Neural cell (in vitro differentiated cells): ENCODE measurements at regions not wholly inside any gene's neighbourhood (a gene's known extent, or its start where the extent isn't known, plus 50 kb on each side); places are given as distances from the start of the nearest gene placed in this dataset.

Experiments used
- H2AFZ ChIP-seq: fragments of 200-600, 300-800 bp; sonication (generic), shearing (Covaris generic); 2 replicates; pipeline ENCODE4 v1.6.0; 2014; ENCODE audit warnings: low read depth, mild to moderate bottlenecking, antibody characterized with exemption, low read length, moderate library complexity
- H3F3A ChIP-seq: fragments of 200-600 bp; shearing (Covaris generic); 2 replicates; pipeline ENCODE4 v1.6.1; 2016; ENCODE audit warnings: mild to moderate bottlenecking, moderate library complexity, mixed read lengths, antibody characterized with exemption, low read length; ENCODE audit not compliant: insufficient read depth, poor library complexity, severe bottlenecking
- H3K27ac ChIP-seq: fragments of 200-600, 300-800 bp; sonication (generic), shearing (Covaris generic); 2 replicates; pipeline ENCODE4 v1.5.1; 2014; ENCODE audit warnings: mild to moderate bottlenecking, low read length, moderate library complexity
- H3K27me3 ChIP-seq: fragments of 300-800, 200-600 bp; sonication (generic), shearing (Covaris generic); 2 replicates; pipeline ENCODE4 v1.6.0; 2014; ENCODE audit warnings: mild to moderate bottlenecking, low read depth, low read length, moderate library complexity; ENCODE audit not compliant: insufficient read depth
- H3K36me3 ChIP-seq: fragments of 300-800, 200-600 bp; sonication (generic), shearing (Covaris generic); 2 replicates; pipeline ENCODE4 v1.5.1; 2014; ENCODE audit warnings: mild to moderate bottlenecking, antibody characterized with exemption, low read length, moderate library complexity; ENCODE audit not compliant: insufficient read depth
- H3K4me2 ChIP-seq: fragments of 300-800, 200-600 bp; sonication (generic), shearing (Covaris generic); 2 replicates; pipeline ENCODE4 v1.6.0; 2014; ENCODE audit warnings: mild to moderate bottlenecking, low read length
- H3K4me3 ChIP-seq: fragments of 300-800, 200-600 bp; sonication (generic), shearing (Covaris generic); 2 replicates; pipeline ENCODE4 v1.5.1; 2014; ENCODE audit warnings: mild to moderate bottlenecking, low read length, moderate library complexity
- H3K79me2 ChIP-seq: fragments of 200-600 bp; shearing (Covaris generic); replicated peaks from 2 replicates; pipeline ENCODE4 v1.6.0; 2014; ENCODE audit warnings: mild to moderate bottlenecking, low read length, moderate library complexity; ENCODE audit not compliant: insufficient read depth
- H3K9ac ChIP-seq: fragments of 300-800, 200-600 bp; sonication (generic), shearing (Covaris generic); 2 replicates; pipeline ENCODE4 v1.6.1; 2016; ENCODE audit warnings: mild to moderate bottlenecking, low read length, mixed read lengths
- H3K9me2 ChIP-seq: fragments of 200-600 bp; shearing (Covaris generic); 2 replicates; pipeline ENCODE4 v1.6.1; 2016; ENCODE audit warnings: mild to moderate bottlenecking, low read length, mixed read lengths; ENCODE audit not compliant: insufficient read depth
- H3K9me3 ChIP-seq: fragments of 200-600, 300-800 bp; sonication (generic), shearing (Covaris generic); 2 replicates; pipeline ENCODE4 v1.6.1; 2016; ENCODE audit warnings: mild to moderate bottlenecking, mixed run types, low read length, moderate library complexity, mixed read lengths
- H4K20me1 ChIP-seq: fragments of 200-600 bp; shearing (Covaris generic); 2 replicates; pipeline ENCODE4 v1.6.1; 2016; ENCODE audit warnings: mild to moderate bottlenecking, mixed run types; ENCODE audit not compliant: insufficient read depth
- EP300 ChIP-seq: fragments of 450-650 bp; conservative IDR thresholded peaks from 2 replicates; pipeline ENCODE4 v1.6.1; 2014; ENCODE audit warnings: antibody characterized with exemption, mild to moderate bottlenecking, moderate library complexity; ENCODE audit not compliant: poor library complexity, severe bottlenecking
- EZH2 ChIP-seq: fragments of 200-600, 300-800 bp; shearing (Covaris generic), sonication (generic); IDR thresholded peaks from 2 replicates; pipeline ENCODE4 v1.6.1; 2014; ENCODE audit warnings: antibody characterized with exemption, low read length, borderline replicate concordance, mild to moderate bottlenecking; ENCODE audit not compliant: insufficient read depth, poor library complexity, severe bottlenecking
- MXI1 ChIP-seq: fragments of 450-650 bp; conservative IDR thresholded peaks from 2 replicates; pipeline ENCODE4 v1.6.1; 2014; ENCODE audit warnings: antibody characterized with exemption, mild to moderate bottlenecking; ENCODE audit not compliant: poor library complexity, severe bottlenecking
- POLR2AphosphoS5 ChIP-seq: IDR thresholded peaks from 2 replicates; pipeline ENCODE4 v1.6.1; 2012
- RAD21 ChIP-seq: fragments of 450-650 bp; conservative IDR thresholded peaks from 2 replicates; pipeline ENCODE4 v1.6.1; 2014; ENCODE audit warnings: antibody characterized with exemption, mild to moderate bottlenecking, moderate library complexity
- SMC3 ChIP-seq: fragments of 450-650 bp; conservative IDR thresholded peaks from 2 replicates; pipeline ENCODE4 v1.6.1; 2014; ENCODE audit warnings: antibody characterized with exemption, mild to moderate bottlenecking, moderate library complexity; ENCODE audit not compliant: poor library complexity
- TAF1 ChIP-seq: IDR thresholded peaks from 2 replicates; pipeline ENCODE4 v1.6.1; 2012; ENCODE audit warnings: low read depth
- TF ChIP-seq, protein P1 (sequence below): fragments of 450-650 bp; IDR thresholded peaks from 2 replicates; pipeline ENCODE4 v1.5.1; 2014; ENCODE audit warnings: antibody characterized with exemption, mild to moderate bottlenecking, moderate library complexity; ENCODE audit not compliant: poor library complexity, severe bottlenecking
- TF ChIP-seq, protein P2 (sequence below): IDR thresholded peaks from 2 replicates; pipeline ENCODE4 v1.6.1; 2012; ENCODE audit warnings: borderline replicate concordance

DNA sequence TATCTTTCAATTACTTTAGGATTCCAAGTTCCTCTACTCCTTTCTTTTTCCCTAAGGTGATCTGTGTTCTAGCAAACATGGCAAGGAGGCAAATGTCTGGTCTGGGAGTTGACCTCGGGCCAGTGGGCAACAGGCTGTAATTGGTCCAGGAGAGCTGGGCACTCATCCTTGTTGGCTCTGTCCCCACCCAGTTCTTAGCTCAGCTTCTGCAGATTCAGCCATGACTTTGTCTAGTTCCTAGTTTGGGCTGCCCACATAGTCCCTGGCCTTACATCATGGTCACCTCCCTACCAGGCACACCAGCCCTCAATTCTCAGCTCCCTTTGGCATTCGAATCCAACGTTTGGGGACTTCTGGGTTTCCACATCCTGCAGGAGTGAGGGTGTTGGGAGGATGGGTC lies 92.1 kb upstream of the DAP start:
- no peaks in the 10 kb centered on the region for H3F3A ChIP-seq
- no peak for TF ChIP-seq TAF1
- TF ChIP-seq MXI1: no peak
- TF ChIP-seq, protein P1, sequence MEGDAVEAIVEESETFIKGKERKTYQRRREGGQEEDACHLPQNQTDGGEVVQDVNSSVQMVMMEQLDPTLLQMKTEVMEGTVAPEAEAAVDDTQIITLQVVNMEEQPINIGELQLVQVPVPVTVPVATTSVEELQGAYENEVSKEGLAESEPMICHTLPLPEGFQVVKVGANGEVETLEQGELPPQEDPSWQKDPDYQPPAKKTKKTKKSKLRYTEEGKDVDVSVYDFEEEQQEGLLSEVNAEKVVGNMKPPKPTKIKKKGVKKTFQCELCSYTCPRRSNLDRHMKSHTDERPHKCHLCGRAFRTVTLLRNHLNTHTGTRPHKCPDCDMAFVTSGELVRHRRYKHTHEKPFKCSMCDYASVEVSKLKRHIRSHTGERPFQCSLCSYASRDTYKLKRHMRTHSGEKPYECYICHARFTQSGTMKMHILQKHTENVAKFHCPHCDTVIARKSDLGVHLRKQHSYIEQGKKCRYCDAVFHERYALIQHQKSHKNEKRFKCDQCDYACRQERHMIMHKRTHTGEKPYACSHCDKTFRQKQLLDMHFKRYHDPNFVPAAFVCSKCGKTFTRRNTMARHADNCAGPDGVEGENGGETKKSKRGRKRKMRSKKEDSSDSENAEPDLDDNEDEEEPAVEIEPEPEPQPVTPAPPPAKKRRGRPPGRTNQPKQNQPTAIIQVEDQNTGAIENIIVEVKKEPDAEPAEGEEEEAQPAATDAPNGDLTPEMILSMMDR: no peak
- TF ChIP-seq RAD21: no peak
- no peak for TF ChIP-seq SMC3
- no peak for TF ChIP-seq POLR2AphosphoS5
- H3K36me3 ChIP-seq: no peaks in the 10 kb centered on the region
- no peak overlapping the region for H3K4me2 ChIP-seq
- no peak overlapping the region for H3K27ac ChIP-seq
- H2AFZ ChIP-seq: no peak overlapping the region
- no peak overlapping the region for H3K4me3 ChIP-seq
- H3K9me3 ChIP-seq: no peaks in the 10 kb centered on the region
- H3K9ac ChIP-seq: no peak overlapping the region
- H3K9me2 ChIP-seq: no peaks in the 10 kb centered on the region
- no peaks in the 10 kb centered on the region for H4K20me1 ChIP-seq
- H3K79me2 ChIP-seq: no peaks in the 10 kb centered on the region
- H3K27me3 ChIP-seq: no peaks in the 10 kb centered on the region

GRCh38 chr5:10849278-10849677 lies 88.2 kb upstream of the DAP start:
- no peaks in the 10 kb centered on the region for H3K36me3 ChIP-seq
- no peaks in the 10 kb centered on the region for H3F3A ChIP-seq

More at GRCh38 chr5:10849278-10849677, 88.2 kb upstream of the DAP start:
- H3K79me2 ChIP-seq: no peaks in the 10 kb centered on the region
- no peaks in the 10 kb centered on the region for H3K9me3 ChIP-seq
- H2AFZ ChIP-seq: no peak overlapping the region
- TF ChIP-seq SMC3 (no peak), EZH2 (no peak), EP300 (no peak), RAD21 (no peak), MXI1 (no peak), POLR2AphosphoS5 (no peak), TAF1 (no peak)
- TF ChIP-seq, protein P1: no peak
- TF ChIP-seq, protein P2, sequence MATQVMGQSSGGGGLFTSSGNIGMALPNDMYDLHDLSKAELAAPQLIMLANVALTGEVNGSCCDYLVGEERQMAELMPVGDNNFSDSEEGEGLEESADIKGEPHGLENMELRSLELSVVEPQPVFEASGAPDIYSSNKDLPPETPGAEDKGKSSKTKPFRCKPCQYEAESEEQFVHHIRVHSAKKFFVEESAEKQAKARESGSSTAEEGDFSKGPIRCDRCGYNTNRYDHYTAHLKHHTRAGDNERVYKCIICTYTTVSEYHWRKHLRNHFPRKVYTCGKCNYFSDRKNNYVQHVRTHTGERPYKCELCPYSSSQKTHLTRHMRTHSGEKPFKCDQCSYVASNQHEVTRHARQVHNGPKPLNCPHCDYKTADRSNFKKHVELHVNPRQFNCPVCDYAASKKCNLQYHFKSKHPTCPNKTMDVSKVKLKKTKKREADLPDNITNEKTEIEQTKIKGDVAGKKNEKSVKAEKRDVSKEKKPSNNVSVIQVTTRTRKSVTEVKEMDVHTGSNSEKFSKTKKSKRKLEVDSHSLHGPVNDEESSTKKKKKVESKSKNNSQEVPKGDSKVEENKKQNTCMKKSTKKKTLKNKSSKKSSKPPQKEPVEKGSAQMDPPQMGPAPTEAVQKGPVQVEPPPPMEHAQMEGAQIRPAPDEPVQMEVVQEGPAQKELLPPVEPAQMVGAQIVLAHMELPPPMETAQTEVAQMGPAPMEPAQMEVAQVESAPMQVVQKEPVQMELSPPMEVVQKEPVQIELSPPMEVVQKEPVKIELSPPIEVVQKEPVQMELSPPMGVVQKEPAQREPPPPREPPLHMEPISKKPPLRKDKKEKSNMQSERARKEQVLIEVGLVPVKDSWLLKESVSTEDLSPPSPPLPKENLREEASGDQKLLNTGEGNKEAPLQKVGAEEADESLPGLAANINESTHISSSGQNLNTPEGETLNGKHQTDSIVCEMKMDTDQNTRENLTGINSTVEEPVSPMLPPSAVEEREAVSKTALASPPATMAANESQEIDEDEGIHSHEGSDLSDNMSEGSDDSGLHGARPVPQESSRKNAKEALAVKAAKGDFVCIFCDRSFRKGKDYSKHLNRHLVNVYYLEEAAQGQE: no peak
- no peak overlapping the region for H3K4me3 ChIP-seq
- no peak overlapping the region for H3K27ac ChIP-seq
- no peak overlapping the region for H3K9ac ChIP-seq
- no peaks in the 10 kb centered on the region for H4K20me1 ChIP-seq
- no peaks in the 10 kb centered on the region for H3K9me2 ChIP-seq
- H3K27me3 ChIP-seq: no peaks in the 10 kb centered on the region
- no peak overlapping the region for H3K4me2 ChIP-seq
